ENCODE measurements at regions not wholly inside any gene's neighbourhood (a gene's known extent, or its start where the extent isn't known, plus 50 kb on each side); places are given as distances from the start of the nearest gene placed in this dataset.

DNA sequence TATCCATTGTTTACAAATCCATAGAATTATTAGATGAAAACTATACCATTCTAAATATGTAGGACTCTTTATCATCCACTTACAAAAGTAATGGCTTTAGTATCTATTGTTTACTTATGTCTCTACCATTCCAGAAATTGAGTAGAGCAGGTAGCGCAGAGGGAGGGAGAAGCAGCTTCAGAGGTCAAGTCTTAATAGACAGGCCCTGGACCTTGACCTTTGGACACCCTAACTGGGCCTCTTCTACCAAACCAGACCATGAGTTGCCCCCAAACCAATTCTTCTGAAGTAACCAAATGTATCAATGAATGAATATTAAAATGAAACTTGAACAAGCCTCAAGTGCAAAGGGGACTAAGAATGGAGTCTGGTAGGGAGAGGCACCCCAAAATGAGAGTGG, 124.9 kb upstream of the ANKRD55 start:
- Mint-ChIP-seq H3K4me3 (no peak overlapping the region), H3K4me1 (ENCODE audit: low read depth) (peaks cover 18% of the 10 kb centered on the region), H3K27me3 (no peaks in the 10 kb centered on the region), H3K9me3 (no peaks in the 10 kb centered on the region), H3K27ac (no peak overlapping the region), H3K36me3 (ENCODE audit: low read depth) (no peaks in the 10 kb centered on the region)
- DNase-seq = no peak

DNA sequence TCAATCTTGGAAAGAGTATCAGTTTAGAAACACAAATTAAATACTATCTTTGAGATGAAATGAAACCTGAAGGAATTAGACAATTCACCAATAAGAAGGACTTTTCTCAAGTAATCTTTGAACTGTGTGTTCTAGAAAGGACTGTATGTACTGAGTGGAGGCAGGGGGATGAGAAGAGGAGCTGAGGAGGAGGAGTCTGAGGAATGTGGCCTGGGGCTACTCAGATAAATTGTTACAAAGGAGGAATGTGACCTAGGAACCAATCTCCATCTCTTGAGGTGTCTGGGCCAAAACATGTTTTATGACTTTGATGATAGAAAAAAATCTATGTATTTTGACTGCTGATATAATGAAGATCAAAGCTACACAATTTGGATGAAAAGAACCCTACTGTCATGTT, 124.3 kb upstream of the ANKRD55 start:
- no peak overlapping the region for H3K27ac Mint-ChIP-seq
- DNase-seq = no peak
- no peaks in the 10 kb centered on the region for H3K27me3 Mint-ChIP-seq
- no peaks in the 10 kb centered on the region for H3K36me3 Mint-ChIP-seq (ENCODE audit: low read depth)
- H3K4me1 Mint-ChIP-seq (ENCODE audit: low read depth) = peaks cover 25% of the 10 kb centered on the region
- H3K9me3 Mint-ChIP-seq = no peaks in the 10 kb centered on the region
- H3K4me3 Mint-ChIP-seq = no peak overlapping the region

DNA sequence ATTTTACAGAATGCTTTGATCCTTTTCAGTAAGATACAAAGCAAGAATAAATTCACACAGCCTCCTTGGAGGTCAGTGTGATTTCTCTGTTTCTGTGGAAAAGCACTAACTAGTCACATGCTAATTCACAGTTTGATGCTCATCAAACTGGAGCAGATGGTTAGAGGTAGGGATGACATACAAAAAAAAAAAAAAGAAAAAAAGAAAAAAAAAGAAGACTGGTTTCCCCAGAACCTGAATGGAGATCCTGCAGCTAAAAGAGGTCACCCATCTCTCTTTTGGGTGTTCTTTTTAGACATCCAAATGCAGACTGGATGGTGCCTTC, 123.7 kb upstream of the ANKRD55 start:
- no peak overlapping the region for H3K27ac Mint-ChIP-seq

DNA sequence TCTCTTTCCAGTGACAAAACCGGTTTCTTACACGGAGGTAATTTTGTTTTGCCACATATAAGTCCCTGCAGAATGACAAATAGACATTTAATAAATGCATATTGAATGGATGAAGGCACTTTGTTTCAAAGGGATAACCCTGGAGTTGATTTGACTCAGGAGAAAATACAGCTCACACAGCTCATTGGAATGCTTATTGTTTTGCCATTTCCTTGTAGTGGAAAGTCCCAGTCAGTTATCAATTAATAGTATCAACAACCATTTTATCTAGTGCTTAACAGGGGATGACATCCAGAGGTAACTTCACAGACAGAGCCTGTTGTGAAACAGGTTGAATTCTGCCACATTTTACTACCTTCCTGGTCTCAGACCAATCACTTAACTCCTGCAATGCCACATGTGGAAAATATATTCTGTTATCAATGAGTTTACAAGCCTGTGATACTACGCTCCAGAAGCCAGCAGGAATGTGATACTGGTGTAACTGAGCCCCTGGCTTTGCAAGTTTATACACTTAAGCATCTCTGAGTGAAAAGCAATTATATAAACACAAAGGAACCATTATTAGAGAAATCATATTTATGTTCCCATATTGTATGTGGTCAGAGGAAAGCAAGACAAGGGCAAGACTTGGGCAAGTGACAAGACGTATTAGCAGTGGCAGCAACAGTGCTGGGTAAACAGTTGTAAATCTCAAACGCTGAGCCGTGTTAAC, 123.1 kb upstream of the ANKRD55 start:
- no peak for DNase-seq
- Mint-ChIP-seq H3K27me3 (no peaks in the 10 kb centered on the region), H3K27ac (no peak overlapping the region), H3K4me1 (ENCODE audit: low read depth) (peaks cover 31% of the 10 kb centered on the region), H3K36me3 (ENCODE audit: low read depth) (no peaks in the 10 kb centered on the region), H3K4me3 (no peak overlapping the region), H3K9me3 (no peaks in the 10 kb centered on the region)

More for the DNA sequence above, 123.7 kb upstream of the ANKRD55 start:
- no peaks in the 10 kb centered on the region for H3K27me3 Mint-ChIP-seq
- H3K9me3 Mint-ChIP-seq = no peaks in the 10 kb centered on the region
- no peaks in the 10 kb centered on the region for H3K36me3 Mint-ChIP-seq (ENCODE audit: low read depth)
- no peak for DNase-seq
- no peak overlapping the region for H3K4me3 Mint-ChIP-seq
- peaks cover 31% of the 10 kb centered on the region for H3K4me1 Mint-ChIP-seq (ENCODE audit: low read depth)

DNA sequence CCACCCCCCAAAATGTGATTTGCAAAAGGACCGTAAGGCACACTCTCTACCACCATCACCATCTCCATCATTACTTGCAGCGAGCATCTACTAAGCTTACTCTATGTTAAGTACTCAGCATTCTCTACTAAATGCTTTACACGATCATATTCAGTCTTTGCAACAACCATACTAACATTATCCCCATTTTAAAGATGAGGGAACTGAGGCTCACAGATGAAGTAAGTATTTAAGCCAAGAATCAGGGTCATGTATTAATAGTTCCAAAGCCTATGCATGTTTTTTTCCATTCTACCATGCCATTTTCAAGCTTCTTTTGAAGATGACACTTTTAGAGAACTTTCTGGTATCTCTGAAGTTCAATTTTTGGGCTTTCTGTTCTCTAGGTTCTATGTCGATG, 121.7 kb upstream of the ANKRD55 start:
- DNase-seq = no peak
- no peak overlapping the region for H3K27ac Mint-ChIP-seq
- H3K4me1 Mint-ChIP-seq (ENCODE audit: low read depth) = peaks cover 44% of the 10 kb centered on the region
- no peaks in the 10 kb centered on the region for H3K36me3 Mint-ChIP-seq (ENCODE audit: low read depth)
- no peak overlapping the region for H3K4me3 Mint-ChIP-seq
- no peaks in the 10 kb centered on the region for H3K27me3 Mint-ChIP-seq
- no peaks in the 10 kb centered on the region for H3K9me3 Mint-ChIP-seq

DNA sequence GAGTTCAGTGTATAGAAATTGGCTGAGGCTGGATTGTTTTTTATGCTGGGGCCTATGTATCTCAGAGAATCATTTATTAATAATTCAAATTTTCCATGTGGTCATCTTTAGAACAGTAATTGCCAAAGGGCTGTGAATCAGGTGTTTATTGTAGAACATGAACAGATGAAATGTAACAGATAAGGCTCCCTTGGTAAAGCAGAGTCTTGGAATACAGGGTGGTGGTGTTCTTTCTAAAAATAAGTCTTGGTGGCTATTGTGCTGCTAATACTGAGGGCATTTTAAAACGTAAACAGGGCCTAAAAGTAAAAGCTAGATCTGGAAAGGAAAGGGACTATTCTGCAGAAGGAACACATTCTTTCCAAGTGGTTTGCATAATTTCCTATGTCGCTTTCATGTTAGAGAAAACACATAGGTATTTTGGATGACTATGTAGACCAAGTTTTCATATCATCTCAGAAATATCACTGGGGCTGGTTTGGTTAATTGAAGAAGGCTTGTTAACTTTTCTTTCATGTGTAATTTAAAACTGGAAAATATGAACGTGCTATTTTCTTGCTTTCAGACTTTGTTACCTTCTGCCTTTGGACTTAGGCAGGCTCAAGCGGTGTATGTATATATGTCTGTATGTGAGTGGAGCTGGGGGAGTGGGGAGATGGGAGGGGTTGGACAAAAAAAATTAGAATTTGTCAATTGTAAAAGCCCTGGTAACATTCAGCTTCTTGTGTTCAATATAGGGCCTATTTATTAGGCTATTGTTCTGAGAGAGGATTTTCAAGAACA, 119.9 kb upstream of the ANKRD55 start:
- peak overlapping the region; percentile 2 for H3K4me3 Mint-ChIP-seq
- H3K4me1 Mint-ChIP-seq (ENCODE audit: low read depth) = peaks cover 50% of the 10 kb centered on the region
- H3K27me3 Mint-ChIP-seq = no peaks in the 10 kb centered on the region
- DNase-seq = no peak
- peak overlapping the region; percentile 87 for H3K27ac Mint-ChIP-seq
- no peaks in the 10 kb centered on the region for H3K9me3 Mint-ChIP-seq
- no peaks in the 10 kb centered on the region for H3K36me3 Mint-ChIP-seq (ENCODE audit: low read depth)

DNA sequence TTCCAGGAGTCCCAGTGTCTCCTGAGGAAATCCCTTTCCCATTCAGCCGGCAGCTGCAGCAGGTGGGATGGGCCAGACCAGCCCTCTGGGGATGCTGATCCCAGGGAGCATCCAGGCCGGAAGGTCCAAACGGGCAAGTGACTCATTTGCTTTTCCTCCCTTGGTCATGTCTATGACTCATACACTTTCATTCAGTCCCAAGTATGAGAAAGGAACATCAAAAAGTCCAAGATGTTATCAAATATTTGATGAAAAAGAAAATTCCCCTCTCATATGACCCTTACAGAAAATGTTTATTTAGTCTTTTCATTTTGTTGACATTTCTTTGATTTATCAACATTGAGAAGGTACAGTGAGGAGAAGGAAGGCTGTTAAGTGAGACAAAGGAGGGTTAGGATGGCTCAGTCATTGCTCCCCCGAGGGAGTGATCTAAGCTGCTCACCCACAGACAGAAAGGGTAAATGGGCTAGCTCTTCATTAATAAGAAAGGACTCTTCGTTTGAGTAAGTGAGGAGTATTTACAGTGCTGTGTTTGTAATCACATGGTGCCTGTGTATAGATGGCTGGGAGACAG, 117.6 kb upstream of the ANKRD55 start:
- no peaks in the 10 kb centered on the region for H3K36me3 Mint-ChIP-seq (ENCODE audit: low read depth)
- no peak overlapping the region for H3K4me3 Mint-ChIP-seq
- no peak for DNase-seq
- H3K4me1 Mint-ChIP-seq (ENCODE audit: low read depth) = peaks cover 47% of the 10 kb centered on the region
- peak overlapping the region; percentile 9 for H3K27ac Mint-ChIP-seq
- no peaks in the 10 kb centered on the region for H3K27me3 Mint-ChIP-seq
- no peaks in the 10 kb centered on the region for H3K9me3 Mint-ChIP-seq

DNA sequence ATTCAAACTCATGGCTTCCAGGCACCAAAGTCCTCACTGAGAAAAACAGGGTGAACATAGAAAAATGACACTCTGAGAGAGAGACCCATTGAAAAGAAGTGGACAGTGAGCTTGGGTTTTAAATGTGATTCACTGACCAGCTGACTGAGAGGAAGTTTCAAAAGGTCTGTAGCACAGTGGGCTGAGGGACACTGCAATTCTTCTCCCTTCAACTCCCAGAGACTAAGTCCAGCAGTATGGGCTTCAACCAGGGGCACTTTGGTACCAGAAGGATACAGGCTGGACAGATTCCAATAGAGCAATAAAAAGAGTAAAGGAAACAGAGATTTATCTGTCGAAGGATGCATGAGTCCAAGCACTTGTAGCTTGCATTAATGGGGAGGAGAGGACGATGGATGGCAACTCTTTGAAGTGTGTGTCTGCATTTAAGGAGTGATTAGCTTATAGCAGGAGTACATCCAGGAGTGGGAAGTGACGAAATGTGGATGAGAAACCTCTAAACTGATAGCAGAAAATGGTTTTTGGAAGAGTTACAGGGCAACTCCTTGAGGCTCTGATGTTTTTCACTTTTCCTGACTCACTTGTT, 117.0 kb upstream of the ANKRD55 start:
- Mint-ChIP-seq H3K36me3 (ENCODE audit: low read depth) (no peaks in the 10 kb centered on the region), H3K4me1 (ENCODE audit: low read depth) (peaks cover 47% of the 10 kb centered on the region), H3K27me3 (no peaks in the 10 kb centered on the region), H3K27ac (no peak overlapping the region), H3K9me3 (no peaks in the 10 kb centered on the region), H3K4me3 (no peak overlapping the region)
- DNase-seq = no peak

DNA sequence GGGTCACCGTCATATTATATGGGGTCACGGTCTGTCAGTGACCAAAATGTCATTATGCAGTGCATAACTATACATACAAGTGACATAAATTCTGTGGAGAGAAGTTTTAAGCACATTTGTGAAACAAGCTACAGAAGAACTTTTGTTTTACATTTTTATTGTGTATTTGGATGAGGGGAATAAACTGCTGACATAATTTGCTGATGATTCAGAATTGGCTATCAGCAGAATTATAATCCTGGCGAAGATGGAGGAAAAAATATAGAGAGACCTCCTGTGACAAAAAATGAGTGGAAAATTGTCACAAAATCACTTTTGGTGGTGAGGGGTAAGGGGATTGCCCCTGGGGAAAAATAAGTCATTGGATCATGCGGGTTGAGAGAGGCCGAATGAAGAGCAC, 116.3 kb upstream of the ANKRD55 start:
- H3K27me3 Mint-ChIP-seq = no peaks in the 10 kb centered on the region
- no peaks in the 10 kb centered on the region for H3K36me3 Mint-ChIP-seq (ENCODE audit: low read depth)
- no peak overlapping the region for H3K27ac Mint-ChIP-seq
- H3K4me3 Mint-ChIP-seq = no peak overlapping the region
- no peaks in the 10 kb centered on the region for H3K9me3 Mint-ChIP-seq
- peaks cover 42% of the 10 kb centered on the region for H3K4me1 Mint-ChIP-seq (ENCODE audit: low read depth)
- no peak for DNase-seq

DNA sequence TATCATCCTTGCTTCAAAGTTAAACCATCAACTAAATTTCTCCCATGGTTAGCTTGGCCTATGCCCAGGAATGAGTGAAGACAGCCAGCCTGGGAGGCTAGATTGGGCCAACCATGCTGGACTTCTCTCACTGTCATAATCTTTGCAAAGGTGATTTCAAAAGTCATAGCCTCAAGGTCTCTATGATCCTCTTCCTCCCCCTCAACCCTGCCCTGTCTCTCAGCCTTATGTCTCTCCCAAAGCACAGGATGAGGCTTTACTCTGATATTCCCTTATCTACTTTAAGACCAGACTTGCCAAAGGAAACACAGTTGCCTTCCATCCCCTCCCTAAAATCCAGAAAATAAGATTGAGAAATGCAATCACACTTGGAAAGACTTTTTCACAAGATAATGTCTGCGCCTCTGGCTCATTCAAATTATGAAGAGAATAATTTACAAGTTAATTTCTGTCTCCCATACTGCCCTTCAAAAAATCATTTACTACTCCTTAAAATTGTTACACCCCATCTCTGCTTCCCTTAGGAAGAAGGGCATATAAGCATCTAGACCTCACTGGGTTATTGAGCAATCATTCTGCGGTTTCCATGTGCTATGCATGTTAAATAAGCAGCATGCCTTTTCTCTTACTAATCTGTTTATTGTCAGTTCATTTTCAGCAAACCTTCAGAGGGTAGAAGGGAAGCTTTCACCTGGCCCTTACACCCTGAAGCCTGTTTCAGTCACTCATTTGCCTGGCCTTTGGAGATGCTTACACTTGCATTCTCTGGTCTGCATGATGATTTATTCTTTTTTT, 113.8 kb upstream of the ANKRD55 start:
- Mint-ChIP-seq H3K4me3 (no peak overlapping the region), H3K9me3 (no peaks in the 10 kb centered on the region), H3K27me3 (no peaks in the 10 kb centered on the region), H3K36me3 (ENCODE audit: low read depth) (no peaks in the 10 kb centered on the region), H3K4me1 (ENCODE audit: low read depth) (peaks cover 33% of the 10 kb centered on the region), H3K27ac (no peak overlapping the region)
- no peak for DNase-seq

DNA sequence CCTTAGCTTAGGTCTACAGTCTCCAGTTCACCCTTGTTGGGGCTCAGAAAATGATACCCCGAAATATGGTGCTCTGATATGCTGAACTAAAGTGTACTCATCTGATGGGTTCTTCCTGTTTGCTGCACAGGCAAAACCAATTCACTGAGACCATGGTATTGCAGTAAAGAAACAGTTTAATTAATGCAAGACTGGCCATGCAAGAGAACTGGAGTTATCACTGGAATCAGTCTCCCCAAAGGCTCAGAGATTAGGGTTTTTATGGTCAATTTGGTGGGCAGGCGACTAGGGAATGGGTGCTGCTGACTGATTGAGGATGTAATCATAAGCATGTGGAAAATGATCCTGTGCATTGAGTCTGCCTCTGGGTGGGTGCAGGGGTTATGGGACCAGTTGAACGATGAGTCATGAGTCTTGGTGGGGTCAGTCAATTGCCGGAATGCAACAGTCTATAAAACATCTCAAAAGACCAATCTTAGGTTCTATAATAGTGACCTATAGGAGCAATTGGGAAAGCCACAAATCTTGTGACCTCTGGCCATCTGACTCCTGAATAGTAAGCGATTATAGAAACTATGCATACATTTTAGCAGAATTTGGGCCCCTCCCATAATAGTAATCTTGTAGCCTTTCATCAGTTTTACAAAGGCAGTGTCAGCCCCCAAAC, 113.0 kb upstream of the ANKRD55 start:
- Mint-ChIP-seq H3K27me3 (no peaks in the 10 kb centered on the region), H3K4me3 (no peak overlapping the region), H3K4me1 (ENCODE audit: low read depth) (peaks cover 31% of the 10 kb centered on the region), H3K9me3 (no peaks in the 10 kb centered on the region), H3K27ac (no peak overlapping the region), H3K36me3 (ENCODE audit: low read depth) (no peaks in the 10 kb centered on the region)
- no peak for DNase-seq

DNA sequence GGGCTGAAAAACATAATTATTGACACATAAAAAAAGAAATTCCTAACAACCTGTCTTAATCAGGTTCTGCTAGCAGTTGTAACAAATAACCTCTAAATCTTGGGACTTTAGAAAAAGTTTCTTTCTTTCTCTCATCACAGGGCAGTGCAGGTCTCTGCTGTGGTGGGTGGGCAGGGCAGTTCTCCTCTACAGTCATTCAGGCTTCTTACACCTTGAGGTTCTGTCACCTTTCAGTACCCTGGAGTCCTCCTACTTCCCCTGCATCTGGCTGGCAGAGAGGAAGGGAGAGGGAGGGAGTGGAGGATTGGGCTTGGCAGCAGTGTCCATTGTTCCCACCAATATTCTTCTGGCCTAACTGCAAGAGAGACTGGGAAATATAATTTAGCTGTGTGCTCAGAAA, 112.2 kb upstream of the ANKRD55 start:
- no peak for DNase-seq
- Mint-ChIP-seq H3K27me3 (no peaks in the 10 kb centered on the region), H3K4me1 (ENCODE audit: low read depth) (peaks cover 23% of the 10 kb centered on the region), H3K27ac (no peak overlapping the region), H3K4me3 (no peak overlapping the region), H3K36me3 (ENCODE audit: low read depth) (no peaks in the 10 kb centered on the region), H3K9me3 (no peaks in the 10 kb centered on the region)

DNA sequence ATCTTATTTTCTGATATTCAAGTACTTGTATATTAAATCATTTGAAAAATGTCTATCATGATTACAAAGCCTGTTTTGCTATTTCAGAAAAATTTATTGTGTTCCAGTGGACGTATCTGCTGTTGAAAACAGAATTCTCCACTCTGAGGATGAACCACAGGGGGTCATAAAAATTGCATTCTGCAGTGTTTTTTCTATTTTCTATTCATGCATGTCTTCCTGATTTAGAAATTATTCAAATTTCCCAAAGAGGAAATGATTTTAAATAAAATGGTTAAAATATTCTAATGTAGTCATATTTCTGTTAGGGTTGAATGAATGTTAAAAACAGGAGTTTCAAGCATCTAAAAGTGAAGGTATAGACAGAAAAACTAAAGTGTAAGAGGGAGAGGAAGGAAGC, 111.5 kb upstream of the ANKRD55 start:
- Mint-ChIP-seq H3K4me1 (ENCODE audit: low read depth) (peaks cover 16% of the 10 kb centered on the region), H3K27ac (no peak overlapping the region), H3K4me3 (no peak overlapping the region), H3K36me3 (ENCODE audit: low read depth) (no peaks in the 10 kb centered on the region), H3K9me3 (peaks cover 4% of the 10 kb centered on the region), H3K27me3 (no peaks in the 10 kb centered on the region)
- no peak for DNase-seq

DNA sequence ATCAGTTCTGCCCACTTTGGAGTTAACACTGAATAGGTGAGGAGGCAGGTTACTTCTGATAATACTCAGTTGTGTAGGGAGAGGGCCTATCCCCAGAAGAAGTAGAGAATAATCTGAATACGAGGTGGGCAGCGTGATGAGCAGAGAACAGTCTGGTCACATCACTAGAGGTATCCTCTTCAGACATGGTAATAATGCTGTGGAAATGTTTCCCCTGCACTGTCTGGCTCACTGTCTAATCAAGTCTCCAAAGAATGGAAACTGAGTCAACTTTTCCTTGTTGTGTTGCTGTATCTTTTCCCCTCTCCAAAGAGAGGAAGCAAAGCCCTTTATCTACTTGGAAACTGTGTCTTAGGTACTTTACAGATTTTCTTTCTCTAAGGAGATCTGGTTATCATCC, 110.9 kb upstream of the ANKRD55 start:
- H3K27me3 Mint-ChIP-seq = no peaks in the 10 kb centered on the region
- H3K4me1 Mint-ChIP-seq (ENCODE audit: low read depth) = peaks cover 12% of the 10 kb centered on the region
- no peak overlapping the region for H3K27ac Mint-ChIP-seq
- no peak overlapping the region for H3K4me3 Mint-ChIP-seq
- no peak for DNase-seq
- H3K36me3 Mint-ChIP-seq (ENCODE audit: low read depth) = no peaks in the 10 kb centered on the region
- H3K9me3 Mint-ChIP-seq = peaks cover 8% of the 10 kb centered on the region
